HG03139 (cell line): ENCODE measurements at regions not wholly inside any gene's neighbourhood (a gene's known extent, or its start where the extent isn't known, plus 50 kb on each side); places are given as distances from the start of the nearest gene placed in this dataset.
A peak's percentile ranks its signal among the peaks of the same experiment; 100 is the strongest.

Experiments
- ATAC-seq: cut with Tn5 transposase; IDR thresholded peaks from one replicate; pipeline ENCODE4 v1.9.1; 2021; ENCODE audit not compliant: unreplicated experiment

DNA sequence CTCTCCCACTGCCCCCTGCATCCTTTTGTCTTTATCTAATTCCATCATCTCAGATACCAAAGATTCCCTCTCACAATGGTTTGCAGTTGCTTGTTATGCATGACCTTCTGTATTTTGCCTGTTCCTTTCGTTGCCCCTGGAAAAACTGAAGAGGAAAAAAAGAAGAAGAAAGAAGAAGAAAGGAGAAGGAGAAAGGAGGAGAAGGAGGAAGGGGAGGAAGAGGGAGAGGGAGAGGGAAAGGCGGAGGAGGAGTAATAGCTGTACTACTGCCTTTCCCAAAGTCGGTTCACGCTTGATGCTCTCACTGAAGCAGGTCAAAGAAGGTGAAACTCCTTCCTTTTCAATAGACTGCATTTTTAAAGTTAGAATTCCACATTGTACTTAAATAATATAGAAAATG lies 513.8 kb downstream of the PTPRC start:
- ATAC-seq: no peak

DNA sequence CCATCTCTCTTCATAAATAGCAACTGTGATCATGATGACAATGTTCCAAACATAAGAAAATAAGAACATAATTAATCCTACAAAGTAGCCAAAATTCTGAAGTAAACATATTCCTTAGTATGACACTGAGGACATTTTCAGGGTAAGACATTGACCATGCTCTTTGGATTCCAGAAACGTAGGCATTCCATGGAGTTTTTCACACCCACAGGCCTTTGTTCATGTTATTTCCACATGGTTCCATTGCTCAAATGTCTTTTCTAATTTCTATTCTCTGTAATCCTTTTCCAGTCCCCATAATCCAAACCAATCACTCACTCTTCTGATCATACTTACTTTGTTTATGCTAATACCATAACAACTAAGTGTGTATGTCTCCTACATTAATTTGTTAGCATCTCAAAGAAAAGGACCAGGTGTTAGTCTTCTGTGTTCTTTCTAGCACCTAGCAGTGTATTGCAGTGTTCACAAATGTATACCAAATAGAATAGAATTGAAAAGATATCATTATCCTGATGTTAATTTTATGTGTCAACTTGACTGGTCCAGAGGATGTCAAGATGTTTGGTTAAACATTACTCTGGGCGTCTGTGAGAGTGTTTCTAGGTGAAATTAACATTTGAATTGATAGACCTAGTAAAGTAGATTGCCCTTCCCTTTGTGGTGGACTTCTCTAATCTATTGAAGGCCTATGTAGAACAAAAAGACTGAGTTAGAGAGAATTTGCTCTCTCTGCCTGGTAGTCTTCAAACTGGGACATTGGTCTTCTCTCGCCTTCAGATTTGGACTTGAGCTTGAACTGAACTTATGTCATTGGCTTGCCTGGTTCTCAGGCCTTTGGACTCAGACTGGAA lies 516.6 kb downstream of the PTPRC start:
- ATAC-seq: no peak

GRCh38 chr1:199157494-199157893 lies 518.7 kb downstream of the PTPRC start:
- ATAC-seq: peak; percentile 40

DNA sequence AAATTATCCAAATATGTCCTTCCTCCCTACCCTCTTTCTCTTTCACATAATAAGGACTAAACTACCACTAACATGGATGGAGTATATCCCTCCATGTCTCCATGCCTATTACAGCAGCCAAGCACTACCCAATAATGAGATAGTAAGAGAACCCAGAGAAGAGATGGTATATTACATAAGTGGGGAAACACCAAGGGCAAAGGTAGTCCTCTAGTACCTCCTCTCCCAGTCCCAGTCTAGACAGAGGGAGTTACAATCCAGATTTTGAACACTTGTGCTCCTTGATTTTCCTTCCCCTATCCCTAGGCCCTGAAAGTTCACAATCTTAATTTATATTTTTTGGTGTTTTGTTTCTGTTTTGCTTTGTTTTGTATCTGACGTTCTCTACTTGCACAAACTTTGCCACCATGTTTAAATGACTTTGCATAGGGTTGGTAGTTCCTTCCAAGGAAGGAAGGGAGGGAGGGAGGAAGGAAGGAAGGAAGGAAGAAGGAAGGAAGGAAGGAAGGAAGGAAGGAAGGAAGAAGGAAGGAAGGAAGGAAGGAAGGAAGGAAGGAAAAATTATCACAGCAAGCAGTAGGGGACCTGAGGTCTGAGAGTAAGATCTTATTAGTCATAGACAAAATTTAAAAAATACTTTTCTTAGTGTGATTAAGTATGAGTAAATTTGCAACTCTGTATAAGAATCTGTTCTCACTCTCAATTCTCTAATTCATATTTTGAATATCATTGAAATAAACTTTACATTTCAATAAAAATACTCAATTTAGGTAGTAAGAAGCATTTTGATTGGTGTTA lies 521.9 kb downstream of the PTPRC start:
- ATAC-seq: no peak

- no peak for ATAC-seq
These were observed 522.5 kb downstream of the PTPRC start for GRCh38 chr1:199161319-199161680.

GRCh38 chr1:199161766-199162303 lies 523.0 kb downstream of the PTPRC start:
- ATAC-seq: no peak

DNA sequence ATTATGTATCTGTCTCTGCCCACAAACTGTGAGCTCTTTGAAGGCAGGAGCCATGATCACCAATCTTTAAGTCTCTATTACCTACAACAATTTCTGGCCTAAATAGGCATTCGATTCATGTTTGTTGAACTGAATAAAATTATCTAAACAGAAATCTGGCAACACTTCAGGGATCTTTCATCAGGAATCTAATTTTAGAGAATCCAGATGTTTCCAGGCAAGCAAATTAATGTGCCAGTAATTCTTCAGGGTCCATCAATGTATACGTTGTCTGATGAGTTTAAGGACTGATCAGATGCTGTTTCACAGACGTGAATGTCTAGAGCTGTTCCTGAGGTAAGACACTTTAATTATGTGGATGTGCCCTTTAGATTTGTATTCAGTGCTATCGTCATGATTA lies 524.4 kb downstream of the PTPRC start:
- ATAC-seq: no peak

DNA sequence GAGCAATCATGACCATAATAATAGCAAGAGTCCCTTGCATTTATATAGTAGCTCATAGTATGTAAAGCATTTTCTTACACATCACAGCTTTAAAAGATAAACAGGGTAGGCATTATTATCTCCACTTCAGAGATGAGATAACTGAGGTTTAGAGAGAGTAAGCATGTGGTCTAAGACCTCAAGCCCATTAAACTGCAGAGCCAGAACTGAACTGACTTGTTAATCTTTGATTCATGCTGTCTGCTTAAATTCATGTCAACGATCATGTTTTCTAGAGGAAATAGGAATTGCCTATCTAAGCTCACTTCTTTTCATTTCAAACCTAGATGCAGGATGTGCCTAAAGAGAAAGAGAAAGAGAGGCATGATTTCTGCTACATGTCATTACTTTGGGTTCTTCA lies 524.8 kb downstream of the PTPRC start:
- no peak for ATAC-seq

DNA sequence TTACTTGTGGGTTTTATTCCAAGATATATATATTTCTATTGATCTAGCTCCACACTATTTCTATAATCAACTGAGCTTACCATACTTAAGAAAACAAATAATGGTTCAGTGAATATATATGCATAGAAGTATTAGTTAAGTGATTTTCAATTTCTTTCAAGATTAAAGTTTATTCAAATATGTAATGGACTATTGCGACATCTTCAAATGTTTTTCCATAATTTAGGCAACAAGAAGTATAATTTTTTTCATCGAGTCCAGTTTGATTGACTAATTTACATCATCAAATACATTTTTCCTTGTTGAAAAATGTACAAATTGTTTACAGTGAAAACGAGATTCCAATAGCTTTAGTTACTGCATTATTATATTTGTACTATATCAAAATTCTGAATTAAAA lies 528.6 kb downstream of the PTPRC start:
- ATAC-seq: no peak

- ATAC-seq: no peak
These were observed 530.2 kb downstream of the PTPRC start for GRCh38 chr1:199168888-199169585.

DNA sequence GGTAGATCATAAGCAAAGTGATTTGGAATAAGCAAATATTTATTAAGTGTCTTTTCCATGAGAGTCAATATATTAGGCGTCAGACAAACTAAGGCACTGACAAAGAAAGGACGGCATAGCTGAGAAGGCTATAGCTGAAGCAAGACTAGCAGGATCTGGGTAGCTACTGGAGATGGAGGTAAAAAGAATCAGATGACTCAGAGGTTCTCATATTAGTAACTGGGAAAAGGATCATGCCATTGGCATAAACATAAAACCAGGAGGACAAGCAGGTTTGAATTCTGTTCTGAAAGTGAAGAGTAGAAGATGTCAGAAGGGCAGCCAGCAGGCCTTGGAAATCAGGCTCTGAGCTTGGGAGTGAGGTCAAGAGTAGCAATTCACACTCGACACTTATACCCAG lies 531.9 kb downstream of the PTPRC start:
- no peak for ATAC-seq

- ATAC-seq: no peak
These were observed 533.6 kb downstream of the PTPRC start for GRCh38 chr1:199172171-199173124.

DNA sequence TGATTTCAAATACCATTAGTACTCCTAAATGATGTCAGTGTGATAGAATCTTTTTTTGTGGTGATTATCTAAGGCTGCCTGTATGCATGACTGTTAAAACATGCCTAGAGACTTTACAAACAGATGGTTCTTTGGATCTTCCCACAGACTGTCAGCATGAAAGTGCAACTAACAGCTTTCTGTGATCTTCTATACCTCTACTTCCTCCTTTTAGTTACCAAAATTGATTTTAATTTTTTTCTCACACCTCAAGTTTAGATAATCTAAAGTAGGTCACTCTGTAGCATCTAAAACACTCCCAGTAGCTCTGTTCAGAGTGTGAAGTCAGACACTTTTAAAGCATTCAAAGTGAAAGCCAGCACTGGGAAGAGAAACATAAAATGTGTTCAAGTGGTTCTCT lies 534.5 kb downstream of the PTPRC start:
- peak; percentile 93 for ATAC-seq

DNA sequence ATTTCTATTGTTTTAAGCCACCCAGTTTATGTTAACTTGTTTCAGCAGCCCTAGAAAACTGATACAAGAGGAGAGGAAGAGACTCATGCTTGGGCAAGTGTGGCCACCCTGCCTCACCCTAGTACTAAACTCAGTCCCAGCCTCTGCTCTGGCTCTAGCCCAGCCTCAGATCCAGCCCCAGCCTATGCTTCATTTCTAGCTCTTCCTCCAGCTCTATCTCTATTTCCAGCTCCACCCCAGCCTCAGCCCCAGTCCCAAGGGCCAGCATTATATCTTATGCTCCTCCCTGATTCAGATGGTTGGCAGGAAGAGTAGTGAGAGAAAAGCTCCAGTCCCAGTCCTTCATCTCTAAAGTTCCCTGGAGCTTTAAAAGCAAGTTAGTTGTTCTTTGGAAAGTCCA lies 535.5 kb downstream of the PTPRC start:
- ATAC-seq: no peak

DNA sequence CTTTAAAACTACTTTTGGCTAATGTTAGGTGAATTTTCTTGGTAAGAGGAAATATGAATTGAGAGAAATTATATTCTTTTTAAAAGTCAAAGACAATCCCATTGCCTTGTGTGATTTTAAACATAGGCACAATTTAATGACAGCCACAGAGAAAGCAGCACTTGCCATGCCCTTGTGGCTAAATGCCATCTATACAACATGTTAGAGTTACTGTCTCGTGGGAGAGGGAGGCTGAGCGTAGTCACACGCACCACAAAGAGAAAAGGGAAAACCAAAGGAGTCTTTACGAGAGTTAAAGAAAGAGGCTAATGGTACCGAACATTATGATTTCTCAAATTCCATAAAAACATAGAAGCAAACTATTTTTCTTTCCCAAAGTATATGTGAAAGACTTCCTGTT lies 537.9 kb downstream of the PTPRC start:
- ATAC-seq: no peak

GRCh38 chr1:199177241-199177640 lies 538.4 kb downstream of the PTPRC start:
- ATAC-seq: no peak

- no peak for ATAC-seq
These were observed 539.8 kb downstream of the PTPRC start for GRCh38 chr1:199178646-199179045.

DNA sequence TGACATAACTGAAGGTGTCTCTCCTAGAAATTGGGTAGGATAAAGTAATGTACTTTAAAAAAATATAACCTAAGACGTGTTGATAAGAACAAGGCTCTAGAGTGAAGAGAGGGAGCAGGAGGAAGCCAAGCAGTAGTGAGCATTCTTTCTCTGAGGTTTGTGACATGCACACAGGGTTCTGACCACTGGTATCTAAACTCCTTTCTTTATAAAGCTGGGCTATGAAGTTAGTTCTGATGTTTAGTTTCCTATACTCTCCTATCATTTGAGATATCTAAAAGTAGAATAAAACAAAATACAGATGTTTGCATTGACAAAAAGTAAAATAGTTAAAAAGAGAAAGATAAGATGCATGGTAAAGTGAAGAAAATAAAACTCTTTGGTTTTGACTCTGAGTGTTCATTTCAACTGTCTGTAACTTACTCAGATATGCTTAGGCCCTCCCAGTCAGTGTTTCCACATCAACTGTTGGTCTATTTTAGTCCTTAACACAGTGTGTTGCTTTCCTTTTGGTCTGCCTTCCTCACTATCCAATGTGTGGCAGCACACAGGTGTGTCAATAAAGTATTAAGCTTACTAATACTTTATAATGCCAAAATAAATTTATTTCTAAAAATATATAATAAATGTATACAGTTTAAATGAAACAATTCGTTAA lies 543.5 kb downstream of the PTPRC start:
- ATAC-seq: no peak

DNA sequence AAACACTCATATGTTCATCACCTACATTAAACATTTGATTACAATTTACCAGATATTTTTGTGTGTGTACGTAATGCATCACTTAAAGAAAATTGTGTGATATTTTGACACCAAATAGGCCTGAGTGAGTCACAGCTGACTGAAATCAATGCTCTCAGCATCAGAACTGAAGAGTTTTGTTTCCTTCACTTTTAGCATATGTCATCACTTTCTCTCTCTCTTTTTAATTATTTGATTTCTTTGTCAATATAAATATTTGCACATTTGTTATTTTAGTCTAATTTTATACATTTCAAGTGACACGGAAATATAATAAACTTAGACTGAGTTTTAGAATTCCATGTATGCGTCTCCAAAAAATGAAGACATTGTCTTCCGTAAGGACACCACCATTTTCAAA lies 545.3 kb downstream of the PTPRC start:
- ATAC-seq: no peak

GRCh38 chr1:199194862-199195261 lies 556.0 kb downstream of the PTPRC start:
- no peak for ATAC-seq
